ENCODE measurements at regions not wholly inside any gene's neighbourhood (a gene's known extent, or its start where the extent isn't known, plus 50 kb on each side); places are given as distances from the start of the nearest gene placed in this dataset.

GRCh38 chr4:24472514-24473308 lies 111.6 kb downstream of the DHX15 start:
- TF ChIP-seq CTCF (IDR thresholded peaks at IDR 0.05; ENCODE audit: low read length) (peak; percentile 34), EZH2 (IDR thresholded peaks at IDR 0.05; ENCODE audit: borderline replicate concordance, low read length) (no peak)

All from OCI-LY1 (cell line).